HL-60 (cell line): ENCODE measurements at regions not wholly inside any gene's neighbourhood (a gene's known extent, or its start where the extent isn't known, plus 50 kb on each side); places are given as distances from the start of the nearest gene placed in this dataset.

Experiments
- DNase-seq, 2 experiments: peaks; one replicate each; pipeline ENCODE4 v3.0.0-alpha.2; 2010 to 2020; ENCODE audit warnings: low read depth in 1 of 2, low spot score in 1 of 2
- H3K27ac ChIP-seq: fragments of 250-450 bp; sonication (Bioruptor Pico); replicated peaks from 2 replicates; pipeline ENCODE4 v1.5.1; 2020; ENCODE audit warnings: mild to moderate bottlenecking, moderate library complexity
- H3K27me3 ChIP-seq: fragments of 250-450 bp; sonication (Bioruptor Pico); 2 replicates; pipeline ENCODE4 v1.5.1; 2021; ENCODE audit warnings: mild to moderate bottlenecking, moderate library complexity; ENCODE audit not compliant: insufficient read depth, poor library complexity, severe bottlenecking
- H3K4me3 ChIP-seq: replicated peaks from 2 replicates; pipeline ENCODE4 v1.5.1; 2011; ENCODE audit warnings: mild to moderate bottlenecking, control low read depth, low read length; ENCODE audit not compliant: insufficient read depth
- GABPA ChIP-seq: IDR thresholded peaks from 2 replicates; pipeline ENCODE4 v1.6.1; 2012; ENCODE audit warnings: low read depth
- POLR2AphosphoS5 ChIP-seq: IDR thresholded peaks from 2 replicates; pipeline ENCODE4 v1.6.1; 2012; ENCODE audit warnings: low read depth
- REST ChIP-seq: IDR thresholded peaks from 2 replicates; pipeline ENCODE4 v1.6.1; 2012; ENCODE audit warnings: low read depth; ENCODE audit not compliant: insufficient replicate concordance
- SPI1 ChIP-seq: IDR thresholded peaks from 2 replicates; pipeline ENCODE4 v1.6.1; 2012; ENCODE audit warnings: low read depth, mild to moderate bottlenecking, borderline replicate concordance
- TF ChIP-seq, protein P1 (sequence below): IDR thresholded peaks from one replicate; pipeline ENCODE4 v1.5.1; 2011; ENCODE audit warnings: low read length, control low read depth, inconsistent platforms; ENCODE audit not compliant: insufficient read depth

GRCh38 chr10:78955206-78955605, 113.6 kb upstream of the ZMIZ1 start:
- DNase-seq: no peak
- TF ChIP-seq REST (no peak), SPI1 (no peak), GABPA (no peak), POLR2AphosphoS5 (no peak)
- TF ChIP-seq, protein P1, sequence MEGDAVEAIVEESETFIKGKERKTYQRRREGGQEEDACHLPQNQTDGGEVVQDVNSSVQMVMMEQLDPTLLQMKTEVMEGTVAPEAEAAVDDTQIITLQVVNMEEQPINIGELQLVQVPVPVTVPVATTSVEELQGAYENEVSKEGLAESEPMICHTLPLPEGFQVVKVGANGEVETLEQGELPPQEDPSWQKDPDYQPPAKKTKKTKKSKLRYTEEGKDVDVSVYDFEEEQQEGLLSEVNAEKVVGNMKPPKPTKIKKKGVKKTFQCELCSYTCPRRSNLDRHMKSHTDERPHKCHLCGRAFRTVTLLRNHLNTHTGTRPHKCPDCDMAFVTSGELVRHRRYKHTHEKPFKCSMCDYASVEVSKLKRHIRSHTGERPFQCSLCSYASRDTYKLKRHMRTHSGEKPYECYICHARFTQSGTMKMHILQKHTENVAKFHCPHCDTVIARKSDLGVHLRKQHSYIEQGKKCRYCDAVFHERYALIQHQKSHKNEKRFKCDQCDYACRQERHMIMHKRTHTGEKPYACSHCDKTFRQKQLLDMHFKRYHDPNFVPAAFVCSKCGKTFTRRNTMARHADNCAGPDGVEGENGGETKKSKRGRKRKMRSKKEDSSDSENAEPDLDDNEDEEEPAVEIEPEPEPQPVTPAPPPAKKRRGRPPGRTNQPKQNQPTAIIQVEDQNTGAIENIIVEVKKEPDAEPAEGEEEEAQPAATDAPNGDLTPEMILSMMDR: no peak
- H3K4me3 ChIP-seq: no peak overlapping the region
- H3K27me3 ChIP-seq: no peaks in the 10 kb centered on the region
- H3K27ac ChIP-seq: no peak overlapping the region

- H3K27me3 ChIP-seq: no peaks in the 10 kb centered on the region
Observed at GRCh38 chr10:78956391-78956790, 112.4 kb upstream of the ZMIZ1 start.

DNA sequence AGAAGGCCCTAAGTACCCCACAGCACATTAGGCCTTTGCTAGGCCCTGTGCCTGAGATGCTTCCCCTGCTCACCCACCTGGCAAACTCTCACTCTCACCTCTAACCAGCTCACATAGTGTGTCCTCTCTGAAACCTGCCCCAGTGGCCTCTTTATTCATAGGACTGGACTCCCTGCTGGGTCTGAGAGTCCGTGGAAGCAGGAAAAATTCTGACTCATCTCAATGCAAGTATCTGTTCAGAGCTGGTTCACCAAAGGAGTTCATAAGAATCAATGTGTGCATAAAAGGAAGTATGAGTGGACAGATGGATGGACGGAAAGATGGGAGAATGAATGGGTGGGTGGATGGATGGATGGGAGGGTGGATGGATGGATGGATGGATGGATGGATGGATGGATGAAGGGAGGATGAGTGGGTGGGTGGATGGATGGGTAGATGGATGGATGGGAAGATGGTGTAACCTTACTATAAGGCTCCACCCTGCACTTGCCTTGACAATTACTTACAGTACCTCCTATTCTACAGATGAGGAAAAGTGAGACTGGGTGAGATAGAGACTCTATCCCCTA, 111.2 kb upstream of the ZMIZ1 start:
- no peaks in the 10 kb centered on the region for H3K27me3 ChIP-seq
- no peak for DNase-seq
- H3K4me3 ChIP-seq: no peak overlapping the region
- TF ChIP-seq POLR2AphosphoS5 (no peak), REST (no peak)
- H3K27ac ChIP-seq: no peak overlapping the region

More at GRCh38 chr10:78956391-78956790, 112.4 kb upstream of the ZMIZ1 start:
- no peak overlapping the region for H3K4me3 ChIP-seq
- DNase-seq: no peak
- TF ChIP-seq SPI1 (no peak), REST (no peak), POLR2AphosphoS5 (no peak), GABPA (no peak)
- TF ChIP-seq, protein P1: no peak
- H3K27ac ChIP-seq: no peak overlapping the region
